PC-3 (cell line): ENCODE measurements at regions not wholly inside any gene's neighbourhood (a gene's known extent, or its start where the extent isn't known, plus 50 kb on each side); places are given as distances from the start of the nearest gene placed in this dataset.

ENCODE experiments used
- ATAC-seq: fragments of 200-7000 bp; cut with Tn5 transposase; 2 replicates; pipeline ENCODE4 v1.9.1; 2020; ENCODE audit warnings: mild to moderate bottlenecking, moderate library complexity
- BruUV-seq: library from RNA; stranded (reverse); fragments of 400-500 nt; replicated peaks from 2 replicates; lab custom pipeline; 2021; lab: Mats Ljungman, UMichigan
- CTCF ChIA-PET: fragments of 300-600 bp; sonication (Branson Sonifier 250); formaldehyde crosslinking; loops from one replicate; lab custom pipeline; 2022; ENCODE audit warnings: antibody characterized with exemption; lab: Charles Lee
- POLR2A ChIA-PET: fragments of 300-600 bp; sonication (Branson Sonifier 250); formaldehyde crosslinking; loops from one replicate; lab custom pipeline; 2022; ENCODE audit warnings: antibody characterized with exemption; ENCODE audit not compliant: unreplicated experiment; lab: Charles Lee
- DNase-seq: peaks from one replicate; pipeline ENCODE4 v3.0.0-alpha.2; 2015
- H2AFZ ChIP-seq: fragments of 300-600 bp; sonication (generic); 2 replicates; pipeline ENCODE4 v1.6.0; 2016; ENCODE audit warnings: antibody characterized with exemption, low read length
- H3F3A ChIP-seq: fragments of 300-600 bp; sonication (generic); one replicate; pipeline ENCODE4 v1.6.0; 2017; ENCODE audit warnings: antibody characterized with exemption, low read length, control low read depth, mild to moderate bottlenecking; ENCODE audit not compliant: unreplicated experiment
- H3K27ac ChIP-seq: fragments of 300-600 bp; sonication (generic); 2 replicates; pipeline ENCODE4 v1.5.1; 2016; ENCODE audit warnings: mild to moderate bottlenecking, low read length
- H3K27me3 ChIP-seq: fragments of 300-600 bp; sonication (generic); 2 replicates; pipeline ENCODE4 v1.6.1; 2016; ENCODE audit warnings: low read length, mixed read lengths
- H3K36me3 ChIP-seq: fragments of 300-600 bp; sonication (generic); 2 replicates; pipeline ENCODE4 v1.6.1; 2016; ENCODE audit warnings: low read depth, mixed run types, low read length, mixed read lengths
- H3K4me1 ChIP-seq: fragments of 300-600 bp; sonication (generic); 2 replicates; pipeline ENCODE4 v1.5.1; 2016; ENCODE audit warnings: low read length; ENCODE audit not compliant: insufficient read depth
- H3K4me2 ChIP-seq: fragments of 300-600 bp; sonication (generic); 2 replicates; pipeline ENCODE4 v1.6.0; 2016; ENCODE audit warnings: low read length
- H3K4me3 ChIP-seq: fragments of 300-600 bp; sonication (generic); 2 replicates; pipeline ENCODE4 v1.5.1; 2016; ENCODE audit warnings: mild to moderate bottlenecking, low read length, mixed read lengths
- H3K79me2 ChIP-seq: fragments of 300-600 bp; sonication (generic); 2 replicates; pipeline ENCODE4 v1.6.1; 2017; ENCODE audit warnings: low read length, mixed read lengths
- H3K9ac ChIP-seq: fragments of 300-600 bp; sonication (generic); 2 replicates; pipeline ENCODE4 v1.6.0; 2016; ENCODE audit warnings: mild to moderate bottlenecking, low read length
- H3K9me2 ChIP-seq: fragments of 300-600 bp; sonication (generic); replicated peaks from 2 replicates; pipeline ENCODE4 v1.6.1; 2016; ENCODE audit warnings: mixed run types, low read length, mixed read lengths
- H3K9me3 ChIP-seq: fragments of 300-600 bp; sonication (generic); 2 replicates; pipeline ENCODE4 v1.6.1; 2016; ENCODE audit warnings: low read length, mixed read lengths
- H4K20me1 ChIP-seq: fragments of 300-600 bp; sonication (generic); 2 replicates; pipeline ENCODE4 v1.6.1; 2016; ENCODE audit warnings: low read length, mixed read lengths
- CTCF ChIP-seq: fragments of 300-600 bp; sonication (generic); conservative IDR thresholded peaks from 2 replicates; pipeline ENCODE4 v1.5.1; 2017; ENCODE audit warnings: antibody characterized with exemption, low read depth, mild to moderate bottlenecking, low read length
- EZH2 ChIP-seq: fragments of 300-600 bp; sonication (generic); IDR thresholded peaks from one replicate; pipeline ENCODE4 v1.6.1; 2017; ENCODE audit warnings: antibody characterized with exemption, mild to moderate bottlenecking, low read length; ENCODE audit not compliant: unreplicated experiment
- EZH2phosphoT487 ChIP-seq: fragments of 300-600 bp; sonication (generic); IDR thresholded peaks from 2 replicates; pipeline ENCODE4 v1.6.1; 2018; ENCODE audit warnings: mild to moderate bottlenecking, antibody characterized with exemption, low read length, borderline replicate concordance
- intact Hi-C: fragments of 100-400 bp; cut with micrococcal nuclease; formaldehyde crosslinking; loops from 2 replicates; pipeline ENCODE4 v1.9.0; 2023

- ChIA-PET CTCF (interaction anchor here (0.6 kb wide), 1 partner anchor 35 kb away, joined by 10 read pairs; no protein-coding TSS in a partner anchor), POLR2A (no interaction called here)
- H3K27ac ChIP-seq = no peak overlapping the region
- H3K79me2 ChIP-seq = no peaks in the 10 kb centered on the region
- ATAC-seq = no peak
- TF ChIP-seq EZH2phosphoT487 = no peak
- no peak for TF ChIP-seq EZH2
- no peak for TF ChIP-seq CTCF
- H3K36me3 ChIP-seq = no peaks in the 10 kb centered on the region
- H3K27me3 ChIP-seq = no peaks in the 10 kb centered on the region
- intact Hi-C loops = no loop called here
- DNase-seq = no peak
- no peak overlapping the region for H3K9ac ChIP-seq
- no peaks in the 10 kb centered on the region for H4K20me1 ChIP-seq
- no peak overlapping the region for H2AFZ ChIP-seq
- H3K4me3 ChIP-seq = no peak overlapping the region
- H3K9me3 ChIP-seq = no peaks in the 10 kb centered on the region
- no peaks in the 10 kb centered on the region for H3K4me1 ChIP-seq
- no peaks in the 10 kb centered on the region for H3F3A ChIP-seq
- H3K9me2 ChIP-seq = no peaks in the 10 kb centered on the region
- no TSS peak for BruUV-seq
- no peak overlapping the region for H3K4me2 ChIP-seq
Measured at GRCh38 chr10:84805149-84805548, 476.8 kb downstream of the CCSER2 start.

GRCh38 chr10:84811113-84811512 is 482.7 kb downstream of the CCSER2 start:
- Histone ChIP-seq H4K20me1 (no peaks in the 10 kb centered on the region), H2AFZ (no peak overlapping the region), H3K9me2 (no peaks in the 10 kb centered on the region), H3K4me2 (no peak overlapping the region), H3K27me3 (no peaks in the 10 kb centered on the region), H3K9ac (no peak overlapping the region), H3K79me2 (no peaks in the 10 kb centered on the region), H3K9me3 (no peaks in the 10 kb centered on the region), H3K4me3 (no peak overlapping the region), H3K27ac (no peak overlapping the region), H3F3A (no peaks in the 10 kb centered on the region), H3K4me1 (no peaks in the 10 kb centered on the region), H3K36me3 (no peaks in the 10 kb centered on the region)
- POLR2A ChIA-PET = no interaction called here
- BruUV-seq = no TSS peak
- intact Hi-C loops = no loop called here
- DNase-seq = no peak
- ATAC-seq = no peak
- TF ChIP-seq CTCF = no peak
- no peak for TF ChIP-seq EZH2
- TF ChIP-seq EZH2phosphoT487 = no peak
- CTCF ChIA-PET = no interaction called here

GRCh38 chr10:84818961-84819360 is 490.6 kb downstream of the CCSER2 start:
- Histone ChIP-seq H3K4me1 (no peaks in the 10 kb centered on the region), H3K4me3 (no peak overlapping the region)
- no peak for ATAC-seq

More at GRCh38 chr10:84818961-84819360, 490.6 kb downstream of the CCSER2 start:
- no peak for DNase-seq
- Histone ChIP-seq H3K9me2 (no peaks in the 10 kb centered on the region), H2AFZ (no peak overlapping the region), H3K79me2 (no peaks in the 10 kb centered on the region), H3K4me2 (no peak overlapping the region), H3K9ac (no peak overlapping the region), H4K20me1 (no peaks in the 10 kb centered on the region), H3F3A (no peaks in the 10 kb centered on the region), H3K36me3 (no peaks in the 10 kb centered on the region), H3K27ac (no peak overlapping the region), H3K27me3 (no peaks in the 10 kb centered on the region), H3K9me3 (no peaks in the 10 kb centered on the region)
- intact Hi-C loops = no loop called here
- ChIA-PET POLR2A (no interaction called here), CTCF (no interaction called here)
- TF ChIP-seq EZH2 (no peak), CTCF (no peak), EZH2phosphoT487 (no peak)
- no TSS peak for BruUV-seq
